Right atrium auricular region (tissue), 2 donors: ENCODE measurements at regions not wholly inside any gene's neighbourhood (a gene's known extent, or its start where the extent isn't known, plus 50 kb on each side); places are given as distances from the start of the nearest gene placed in this dataset.
"Not testable (repeated sequence)": the region's sequence is repeated elsewhere in the genome, so short reads cannot be mapped to it uniquely, and the experiment has no call there.

Experiments used
- DNase-seq: peaks from one replicate; pipeline ENCODE4 v3.0.0-alpha.2; 2019; ENCODE audit warnings: low spot score
- H3K27ac ChIP-seq, 2 donors: fragments of 200-600 bp; sonication (generic); 1 replicate in 1 of 2; 2 replicates in 1 of 2; pipeline ENCODE4 v1.5.1; 2016 to 2019
- H3K27me3 ChIP-seq, 2 donors: fragments of 200-600 bp; sonication (generic); one replicate each; pipeline versions ENCODE4 v1.5.1 to v1.6.0; 2017 to 2019
- H3K36me3 ChIP-seq: fragments of 200-600 bp; sonication (generic); one replicate; pipeline ENCODE4 v1.5.1; 2016
- H3K4me1 ChIP-seq, 2 donors: fragments of 200-600 bp; sonication (generic); one replicate each; pipeline versions ENCODE4 v1.5.1 to v1.6.0; 2017 to 2019
- H3K4me3 ChIP-seq, 2 donors: fragments of 200-600 bp; sonication (generic); 1 replicate in 1 of 2; 2 replicates in 1 of 2; pipeline ENCODE4 v1.5.1; 2017 to 2019; ENCODE audit warnings: mild to moderate bottlenecking in 1 of 2, moderate library complexity in 1 of 2
- H3K9me3 ChIP-seq, 2 donors: fragments of 200-600 bp; sonication (generic); one replicate each; pipeline ENCODE4 v1.5.1; 2019
- TF ChIP-seq, protein P1 (sequence below), 2 donors: fragments of 200-600 bp; sonication (generic); IDR thresholded peaks; one replicate each; pipeline ENCODE4 v1.5.1; 2019; ENCODE audit warnings: antibody characterized with exemption in 2 of 2

DNA sequence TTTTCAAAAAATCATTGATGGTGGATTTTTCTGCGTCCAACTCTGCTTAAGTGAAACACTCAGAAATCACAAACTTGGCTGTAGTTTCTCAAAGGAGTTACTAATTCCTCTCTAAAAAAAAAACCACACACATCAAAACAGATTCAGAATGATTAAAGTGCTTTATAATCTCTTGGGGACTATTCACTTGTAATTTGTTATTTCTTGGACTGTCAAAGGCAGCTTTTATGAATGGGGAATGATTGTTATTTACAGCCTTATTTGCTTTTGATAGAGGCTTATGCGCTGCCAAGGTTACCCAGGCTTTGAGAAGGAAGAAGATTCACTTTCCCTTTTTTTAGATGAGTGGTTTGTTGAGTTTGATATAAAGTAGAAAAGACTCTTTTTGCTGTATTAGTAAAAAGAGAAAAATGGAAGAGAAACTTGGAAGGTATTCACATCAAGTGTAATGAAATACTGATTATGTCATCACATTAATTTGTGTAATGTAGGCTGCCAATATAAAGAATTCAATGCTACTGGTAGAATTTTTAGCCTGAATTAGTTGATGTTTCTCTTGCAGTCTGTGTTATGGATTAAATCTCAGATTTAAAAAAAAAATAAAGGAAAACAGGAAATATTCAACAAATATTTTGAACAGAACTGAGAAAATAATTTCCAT lies 381.0 kb upstream of the SASH1 start:
- Histone ChIP-seq H3K27ac (no peak overlapping the region), H3K9me3 (no peaks in the 10 kb centered on the region), H3K36me3 (no peaks in the 10 kb centered on the region), H3K4me1 (no peaks in the 10 kb centered on the region), H3K4me3 (no peak overlapping the region), H3K27me3 (no peaks in the 10 kb centered on the region)
- DNase-seq, result no peak
- TF ChIP-seq, protein P1, sequence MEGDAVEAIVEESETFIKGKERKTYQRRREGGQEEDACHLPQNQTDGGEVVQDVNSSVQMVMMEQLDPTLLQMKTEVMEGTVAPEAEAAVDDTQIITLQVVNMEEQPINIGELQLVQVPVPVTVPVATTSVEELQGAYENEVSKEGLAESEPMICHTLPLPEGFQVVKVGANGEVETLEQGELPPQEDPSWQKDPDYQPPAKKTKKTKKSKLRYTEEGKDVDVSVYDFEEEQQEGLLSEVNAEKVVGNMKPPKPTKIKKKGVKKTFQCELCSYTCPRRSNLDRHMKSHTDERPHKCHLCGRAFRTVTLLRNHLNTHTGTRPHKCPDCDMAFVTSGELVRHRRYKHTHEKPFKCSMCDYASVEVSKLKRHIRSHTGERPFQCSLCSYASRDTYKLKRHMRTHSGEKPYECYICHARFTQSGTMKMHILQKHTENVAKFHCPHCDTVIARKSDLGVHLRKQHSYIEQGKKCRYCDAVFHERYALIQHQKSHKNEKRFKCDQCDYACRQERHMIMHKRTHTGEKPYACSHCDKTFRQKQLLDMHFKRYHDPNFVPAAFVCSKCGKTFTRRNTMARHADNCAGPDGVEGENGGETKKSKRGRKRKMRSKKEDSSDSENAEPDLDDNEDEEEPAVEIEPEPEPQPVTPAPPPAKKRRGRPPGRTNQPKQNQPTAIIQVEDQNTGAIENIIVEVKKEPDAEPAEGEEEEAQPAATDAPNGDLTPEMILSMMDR (IDR thresholded peaks at IDR 0.05), result no peak

DNA sequence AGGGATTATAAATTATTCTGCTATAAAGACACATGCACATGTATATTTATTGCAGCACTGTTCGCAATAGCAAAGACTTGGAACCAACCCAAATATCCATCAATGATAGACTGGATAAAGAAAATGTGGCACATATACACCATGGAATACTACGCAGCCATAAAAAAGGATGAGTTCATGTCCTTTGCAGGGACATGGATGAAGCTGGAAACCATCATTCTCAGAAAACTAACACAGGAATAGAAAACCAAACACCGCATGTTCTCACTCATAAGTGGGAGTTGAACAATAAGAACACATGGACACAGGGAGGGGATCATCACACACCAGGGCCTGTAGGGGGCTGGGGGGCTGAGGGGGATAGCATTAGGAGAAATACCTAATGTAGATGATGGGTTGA lies 377.2 kb upstream of the SASH1 start:
- DNase-seq, H3K4me3 ChIP-seq, H3K27me3 ChIP-seq, H3K9me3 ChIP-seq, H3K27ac ChIP-seq, H3K4me1 ChIP-seq, H3K36me3 ChIP-seq: not testable (repeated sequence)

DNA sequence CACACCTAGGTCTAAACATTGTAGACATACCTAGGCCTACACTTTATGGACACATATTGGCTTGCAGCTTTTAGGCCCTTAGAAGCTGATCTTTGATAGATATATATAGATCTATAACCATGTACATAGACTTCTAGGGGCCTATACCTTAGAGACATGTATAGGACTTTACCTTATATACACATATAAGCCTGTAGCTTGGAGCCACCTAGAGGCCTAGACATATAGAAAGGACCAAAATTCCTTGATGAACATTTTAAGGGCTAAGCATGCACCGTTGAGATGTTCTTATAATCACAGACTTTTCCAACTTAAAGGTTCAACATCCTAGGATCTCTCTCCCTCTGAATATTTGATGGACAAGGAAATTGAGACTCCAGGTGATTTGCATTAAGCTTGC lies 371.7 kb upstream of the SASH1 start:
- no peak overlapping the region for H3K27ac ChIP-seq
- H3K4me1 ChIP-seq, result peaks cover 0 to 6% of the 10 kb centered on the region in 2 donors
- no peaks in the 10 kb centered on the region for H3K9me3 ChIP-seq
- no peaks in the 10 kb centered on the region for H3K27me3 ChIP-seq
- TF ChIP-seq, protein P1 (IDR thresholded peaks at IDR 0.05), result no peak
- DNase-seq, result no peak
- H3K36me3 ChIP-seq, result no peaks in the 10 kb centered on the region
- H3K4me3 ChIP-seq, result no peak overlapping the region

DNA sequence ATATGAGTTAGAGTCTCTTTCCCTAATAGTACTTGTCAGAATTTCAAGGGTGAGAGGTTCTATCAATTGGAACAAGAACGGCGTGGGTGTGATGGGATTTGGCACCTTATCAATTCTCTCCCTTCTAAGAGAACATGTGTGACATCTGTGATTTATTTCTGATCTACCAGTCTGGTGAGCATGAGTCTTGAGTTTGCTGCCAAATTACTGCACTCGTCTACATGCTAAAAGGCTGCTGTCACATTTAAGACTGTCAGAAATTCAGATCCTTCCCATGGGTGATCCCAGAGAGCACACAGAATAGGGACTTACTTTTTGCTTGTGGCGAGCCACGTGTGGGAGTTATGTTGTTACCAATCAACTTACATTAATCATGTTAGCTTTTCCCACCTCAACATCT lies 370.2 kb upstream of the SASH1 start:
- Histone ChIP-seq H3K27me3 (no peaks in the 10 kb centered on the region), H3K9me3 (no peaks in the 10 kb centered on the region), H3K4me3 (no peak overlapping the region), H3K36me3 (no peaks in the 10 kb centered on the region), H3K4me1 (peaks cover 0 to 6% of the 10 kb centered on the region in 2 donors), H3K27ac (peak overlapping the region in 1 of 2 donors; percentile 48)
- TF ChIP-seq, protein P1 (IDR thresholded peaks at IDR 0.05), result no peak
- DNase-seq, result no peak

DNA sequence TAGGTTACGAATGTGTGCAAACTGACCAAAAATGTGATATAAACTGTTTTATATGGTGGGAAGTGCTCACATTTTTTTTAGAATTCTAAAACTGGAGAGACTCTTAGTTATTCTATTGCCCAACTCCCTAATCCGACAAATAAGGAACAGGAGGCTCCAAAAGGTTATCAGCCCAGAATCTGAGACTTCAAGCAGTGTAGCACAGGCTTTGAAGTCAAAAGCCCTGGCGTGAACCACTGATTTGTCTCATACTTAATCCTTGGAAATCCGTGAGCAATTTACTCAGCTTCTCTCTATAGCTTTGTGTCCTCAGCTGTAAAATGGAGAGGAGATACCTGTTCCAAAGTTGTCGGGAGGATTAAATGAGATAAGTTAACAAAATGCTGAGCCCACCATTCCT lies 368.8 kb upstream of the SASH1 start:
- Histone ChIP-seq H3K4me1 (peaks cover 0 to 6% of the 10 kb centered on the region in 2 donors), H3K36me3 (no peaks in the 10 kb centered on the region), H3K27me3 (no peaks in the 10 kb centered on the region), H3K27ac (no peak overlapping the region), H3K9me3 (no peaks in the 10 kb centered on the region), H3K4me3 (no peak overlapping the region)
- DNase-seq, result no peak
- TF ChIP-seq, protein P1 (IDR thresholded peaks at IDR 0.05), result no peak

DNA sequence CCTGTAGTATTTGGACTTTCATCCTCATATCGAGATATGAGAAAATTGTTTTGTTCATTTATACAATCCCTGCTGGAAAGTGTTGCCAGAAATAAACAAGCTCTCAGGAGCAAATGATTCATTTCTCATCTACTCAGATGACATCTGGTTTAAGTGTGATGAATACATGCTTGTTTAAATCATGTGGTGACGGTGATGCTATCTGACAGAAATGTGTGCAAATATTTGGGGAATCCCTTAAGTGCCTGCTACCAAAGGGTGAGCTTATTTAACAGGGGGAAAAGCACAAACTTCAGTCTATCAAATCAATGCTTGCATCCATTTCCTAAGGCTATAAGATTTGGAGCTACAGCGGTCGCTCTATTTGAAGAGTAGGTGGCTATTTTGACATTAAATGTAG lies 368.3 kb upstream of the SASH1 start:
- no peaks in the 10 kb centered on the region for H3K27me3 ChIP-seq
- H3K9me3 ChIP-seq, result no peaks in the 10 kb centered on the region
- DNase-seq, result no peak
- H3K27ac ChIP-seq, result no peak overlapping the region
- H3K4me1 ChIP-seq, result peaks cover 0 to 6% of the 10 kb centered on the region in 2 donors
- TF ChIP-seq, protein P1 (IDR thresholded peaks at IDR 0.05), result no peak
- no peak overlapping the region for H3K4me3 ChIP-seq
- no peaks in the 10 kb centered on the region for H3K36me3 ChIP-seq
